GM19035 (cell line): ENCODE measurements at regions not wholly inside any gene's neighbourhood (a gene's known extent, or its start where the extent isn't known, plus 50 kb on each side); places are given as distances from the start of the nearest gene placed in this dataset.
"Not testable (repeated sequence)": the region's sequence is repeated elsewhere in the genome, so short reads cannot be mapped to it uniquely, and the experiment has no call there.

Experiments
- ATAC-seq: cut with Tn5 transposase; IDR thresholded peaks from one replicate; pipeline ENCODE4 v1.9.1; 2021; ENCODE audit not compliant: unreplicated experiment

DNA sequence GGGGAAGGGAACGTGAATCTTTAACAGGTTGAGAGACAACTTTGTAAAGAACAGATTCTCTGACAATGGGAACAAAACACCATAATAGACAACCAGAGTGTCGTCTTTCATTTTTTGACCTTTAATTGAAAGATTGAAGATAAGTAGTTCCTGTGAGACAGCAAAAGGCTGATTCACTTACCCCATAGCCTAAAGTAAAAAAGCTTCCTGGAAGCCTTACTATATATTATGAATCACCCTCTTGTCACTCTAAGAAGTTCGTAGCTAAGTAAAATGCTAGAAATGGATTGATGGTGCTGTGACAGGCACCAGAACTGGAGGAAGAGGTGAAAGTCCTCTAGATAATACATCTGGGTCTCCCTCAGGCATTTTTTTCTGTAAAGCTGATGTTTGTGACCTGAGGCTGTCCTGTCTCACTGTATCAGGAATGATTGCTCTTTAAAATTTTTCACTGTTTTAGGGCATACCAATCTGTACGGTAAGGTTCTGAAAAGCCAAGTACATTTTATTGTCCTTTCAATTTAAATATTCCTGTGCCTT lies 824.6 kb upstream of the SEMA6D start:
- ATAC-seq: no peak

DNA sequence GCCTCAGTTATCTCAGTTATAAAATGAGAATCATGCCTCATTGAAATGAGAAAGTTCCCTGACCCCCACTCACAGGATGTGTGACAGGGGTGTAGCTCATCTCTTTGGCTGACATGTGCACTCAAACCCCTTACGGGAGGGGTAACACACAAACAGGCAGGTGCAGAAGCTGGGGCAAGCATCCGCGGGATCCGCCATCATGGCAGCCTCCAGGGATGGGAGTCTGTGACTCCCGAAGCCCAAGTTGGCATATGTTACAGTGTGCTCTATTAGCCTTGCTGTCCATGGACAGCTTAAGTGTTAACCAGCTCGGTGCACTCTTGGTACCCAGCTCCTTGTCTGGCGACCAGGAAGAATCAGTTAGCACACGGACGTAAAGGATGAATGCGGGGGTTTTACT lies 822.7 kb upstream of the SEMA6D start:
- no peak for ATAC-seq

DNA sequence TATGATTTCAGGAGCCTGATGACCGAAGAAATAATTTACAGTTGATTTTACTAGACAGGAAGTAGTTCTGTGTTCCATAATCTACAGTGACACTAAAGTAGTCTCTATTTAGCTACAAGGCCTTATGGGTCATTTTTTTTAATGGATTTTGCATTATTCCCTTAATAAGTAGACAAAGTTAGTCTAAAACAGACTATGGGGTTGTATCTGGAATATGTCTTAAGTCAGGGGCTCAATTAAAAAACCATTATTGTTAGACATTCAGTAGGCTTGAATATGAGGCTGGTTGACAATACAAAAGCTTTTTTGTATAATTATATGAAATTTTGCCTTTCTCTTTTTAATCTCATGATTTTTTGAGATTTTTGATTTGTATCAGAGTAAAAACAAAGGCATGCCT lies 820.0 kb upstream of the SEMA6D start:
- ATAC-seq: no peak

DNA sequence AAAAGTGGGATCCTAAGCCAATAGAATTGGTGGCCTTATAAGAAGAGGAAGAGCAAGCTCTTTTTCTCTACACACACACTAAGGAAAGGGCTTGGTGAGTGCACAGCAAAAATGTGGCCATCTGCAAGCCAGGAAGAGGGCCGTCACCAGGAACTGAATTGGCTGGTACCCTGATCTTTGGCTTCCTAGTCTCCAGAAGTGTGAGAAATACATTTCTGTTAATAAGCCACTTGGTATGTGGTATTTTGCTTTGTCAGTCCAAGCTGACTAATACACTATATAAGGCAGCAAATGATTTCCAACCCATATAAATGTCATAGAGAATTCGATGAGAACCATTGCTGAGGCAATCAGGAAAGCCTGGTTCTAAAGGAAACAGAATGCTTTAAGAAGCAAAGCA lies 816.3 kb upstream of the SEMA6D start:
- ATAC-seq: no peak

DNA sequence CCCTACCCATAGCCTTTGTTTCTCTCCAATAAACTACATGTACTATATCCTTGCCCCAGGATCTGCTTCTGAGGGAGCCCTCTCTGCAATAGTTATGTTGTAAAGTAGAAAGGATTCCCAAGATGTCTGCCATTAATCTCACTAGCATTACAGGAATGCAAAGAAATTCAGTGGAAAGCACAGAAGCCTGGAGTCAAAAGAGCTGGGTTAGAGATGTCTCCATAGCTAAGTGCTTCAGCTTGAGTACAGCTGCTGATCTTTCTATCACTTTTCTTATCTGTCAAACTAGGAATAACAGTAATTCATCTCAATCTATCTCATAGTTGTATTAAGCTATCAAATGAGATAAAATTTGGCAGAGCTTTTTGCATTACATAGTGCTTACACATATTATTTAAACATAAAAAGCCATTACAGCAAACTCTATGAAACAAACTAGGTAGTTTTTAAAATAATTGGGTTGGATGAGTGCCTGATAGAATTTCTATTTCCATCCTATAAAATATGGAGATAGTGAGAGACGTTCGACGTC lies 799.5 kb upstream of the SEMA6D start:
- ATAC-seq: no peak

DNA sequence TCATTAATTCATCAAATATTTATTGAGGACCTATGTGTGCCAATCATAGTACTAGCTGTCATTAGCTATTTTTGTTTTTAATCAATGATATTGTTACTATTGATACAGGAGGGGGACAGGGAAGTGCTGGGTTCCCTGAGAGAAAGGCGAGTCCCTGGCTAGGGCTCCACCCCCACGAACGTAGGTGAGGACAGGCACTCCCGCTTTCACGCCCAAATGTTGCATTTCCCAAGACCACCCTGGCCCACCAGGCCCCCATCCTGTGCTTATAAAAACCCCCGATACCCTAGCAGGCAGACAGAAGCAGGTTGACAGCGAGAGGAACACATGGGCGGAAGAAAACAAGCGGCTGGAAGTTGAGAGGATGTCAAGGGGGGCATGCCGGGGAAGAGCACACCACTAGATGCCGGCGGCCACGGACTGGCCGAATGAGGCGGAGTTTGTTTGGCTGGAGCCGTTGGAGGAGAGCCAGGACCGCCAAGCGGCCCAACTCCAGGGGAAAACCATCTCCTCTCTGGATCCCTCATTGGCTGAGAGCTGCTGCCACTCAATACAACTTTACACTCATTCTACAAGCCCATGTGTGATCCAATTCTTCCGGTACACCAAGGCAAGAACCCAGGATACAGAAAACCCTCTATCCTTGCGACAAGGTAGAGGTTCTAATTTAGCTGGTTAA lies 798.7 kb upstream of the SEMA6D start:
- ATAC-seq: no peak

DNA sequence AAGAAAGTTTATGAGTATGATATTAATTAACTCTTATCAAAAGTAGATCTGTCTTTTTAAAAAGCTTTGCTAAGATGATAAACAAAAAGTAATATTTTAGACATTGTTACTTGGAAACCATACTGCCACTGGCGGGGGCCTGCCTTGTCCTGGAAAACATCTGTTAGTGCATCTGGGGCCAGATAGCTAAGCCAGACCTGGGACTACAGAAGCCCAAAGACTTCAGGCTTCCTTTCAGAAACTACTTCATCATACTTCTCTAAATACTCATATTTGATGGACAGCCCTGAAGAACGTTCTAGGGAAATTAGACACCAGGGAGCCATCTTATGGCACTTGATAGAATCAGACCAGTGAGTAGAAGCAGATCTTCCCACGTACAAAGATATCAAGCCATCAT lies 795.4 kb upstream of the SEMA6D start:
- ATAC-seq: no peak

DNA sequence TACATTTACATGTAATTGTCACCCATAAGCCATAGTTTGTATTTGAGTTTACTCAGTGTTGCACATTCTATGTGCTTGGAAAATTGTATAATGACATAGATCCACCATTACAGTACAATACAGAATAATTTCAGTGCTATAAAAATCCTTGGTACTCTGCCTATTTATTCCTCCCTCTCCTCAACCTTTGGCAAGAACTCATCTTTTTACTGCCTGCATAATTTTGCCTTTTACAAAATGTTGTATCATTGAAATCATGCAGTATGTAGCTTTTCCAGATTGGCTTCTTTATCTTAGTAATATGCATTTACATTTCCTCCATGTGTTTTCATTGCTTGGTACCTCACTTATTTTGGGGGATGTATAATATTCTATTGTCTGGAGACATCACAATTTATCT lies 786.9 kb upstream of the SEMA6D start:
- ATAC-seq: no peak

DNA sequence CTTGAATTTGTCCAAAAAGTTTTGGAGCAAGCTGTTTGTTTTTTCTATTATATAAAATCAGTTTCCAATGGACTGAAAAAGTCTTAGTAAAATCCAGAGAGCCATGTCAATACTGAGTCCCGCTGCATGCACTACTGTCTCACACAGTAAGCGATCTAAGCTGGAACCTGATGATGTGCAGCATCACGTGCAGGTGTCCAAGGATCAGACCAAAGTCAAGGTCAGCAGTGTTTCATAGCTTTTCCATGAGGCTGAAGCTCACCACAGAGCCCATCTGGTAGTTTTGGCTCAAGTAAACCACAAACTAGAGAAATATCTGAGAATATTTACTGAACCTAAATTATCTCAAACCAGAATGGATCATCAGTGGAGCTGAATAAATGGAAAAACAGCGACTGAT lies 784.0 kb upstream of the SEMA6D start:
- ATAC-seq: no peak

DNA sequence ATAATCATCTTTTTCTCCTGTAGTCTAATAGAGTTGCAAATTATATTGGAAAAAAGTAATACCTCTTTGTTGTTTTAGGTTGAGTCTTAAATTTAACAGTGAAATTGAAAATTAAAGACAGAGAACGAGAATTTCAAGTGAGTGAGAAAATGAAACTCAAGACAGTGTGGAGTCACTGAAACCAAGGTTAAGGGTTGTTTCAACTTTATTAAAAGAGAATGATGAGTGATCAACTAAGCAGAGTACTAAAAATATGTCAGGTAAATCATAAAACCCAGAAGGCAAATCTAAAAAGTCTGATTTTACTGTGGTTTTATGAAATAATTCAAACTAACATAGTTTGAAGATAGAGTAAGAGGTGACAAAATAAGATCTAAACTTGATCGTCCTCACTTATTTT lies 782.5 kb upstream of the SEMA6D start:
- ATAC-seq: no peak

DNA sequence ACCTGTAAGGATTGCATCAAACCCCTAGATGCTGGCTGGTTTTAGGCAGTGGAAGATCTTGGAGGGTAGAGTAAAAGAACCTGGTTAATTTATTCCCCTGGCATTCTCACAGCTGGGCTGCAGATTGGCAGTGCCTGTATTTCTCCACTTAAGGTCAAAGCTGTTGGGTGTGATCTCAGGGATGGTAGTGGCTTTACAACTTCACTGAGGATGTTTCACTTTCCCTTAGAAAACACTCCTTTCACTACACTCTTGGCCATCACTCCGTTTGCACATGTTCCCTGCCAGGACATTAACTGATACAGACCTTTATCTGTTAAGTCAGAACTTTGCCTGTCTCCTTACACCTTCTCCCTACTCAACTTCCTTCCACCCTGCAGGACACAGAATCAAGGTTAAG lies 779.1 kb upstream of the SEMA6D start:
- no peak for ATAC-seq

DNA sequence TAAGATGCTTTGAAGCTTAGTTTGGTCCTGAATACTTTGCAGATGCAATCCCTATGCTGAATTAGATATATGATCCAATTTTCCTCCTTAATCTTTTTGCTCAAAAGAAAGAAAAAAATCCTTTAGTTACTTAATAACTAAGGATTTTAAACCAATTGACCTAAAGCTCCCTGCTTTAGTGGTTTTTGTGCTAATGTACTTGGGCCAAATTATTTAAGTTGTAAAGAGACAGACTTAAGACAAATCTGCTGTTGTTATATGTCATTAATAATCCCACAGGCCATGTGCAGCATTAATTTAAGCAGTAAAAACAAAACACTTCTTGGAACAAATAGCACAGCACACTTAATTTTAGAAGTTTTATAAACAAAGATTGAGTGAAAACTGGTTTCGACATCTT lies 776.1 kb upstream of the SEMA6D start:
- no peak for ATAC-seq

DNA sequence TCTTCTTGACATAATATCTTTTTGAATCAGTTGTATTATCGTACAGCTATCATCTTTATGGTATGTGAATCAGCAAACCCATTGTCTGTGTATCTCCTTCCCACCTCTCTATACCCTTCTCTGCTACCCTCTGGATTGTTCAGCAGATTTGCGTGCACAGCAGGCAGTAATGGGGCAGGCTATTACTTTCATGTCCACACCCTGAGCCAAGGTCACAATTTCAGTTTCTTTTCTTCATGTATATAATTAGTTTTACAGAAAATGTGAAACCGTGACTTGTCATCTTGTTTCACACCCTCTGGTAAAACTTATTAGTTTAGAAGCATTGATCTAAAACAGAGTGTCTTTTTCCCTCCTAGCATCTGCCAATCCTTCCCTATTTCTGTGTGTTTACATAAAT lies 770.4 kb upstream of the SEMA6D start:
- no peak for ATAC-seq

DNA sequence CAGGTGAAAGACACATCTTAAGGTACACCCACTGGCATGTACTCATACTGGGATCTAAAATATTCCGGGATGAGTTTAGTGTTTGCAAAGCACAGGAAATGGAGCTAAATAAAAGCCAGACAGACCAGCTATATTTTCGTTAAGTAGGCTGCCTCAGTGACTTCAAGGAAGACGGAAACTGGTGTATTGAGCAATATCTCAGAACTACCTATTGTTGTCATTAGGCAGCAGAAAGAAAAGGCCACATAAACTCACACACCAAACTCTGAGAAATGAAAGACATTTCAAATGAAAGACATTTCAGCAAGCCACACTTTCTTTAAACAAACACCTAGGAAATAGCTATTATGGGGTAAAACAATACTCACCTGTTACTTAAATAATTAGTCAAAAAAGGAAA lies 761.7 kb upstream of the SEMA6D start:
- no peak for ATAC-seq

DNA sequence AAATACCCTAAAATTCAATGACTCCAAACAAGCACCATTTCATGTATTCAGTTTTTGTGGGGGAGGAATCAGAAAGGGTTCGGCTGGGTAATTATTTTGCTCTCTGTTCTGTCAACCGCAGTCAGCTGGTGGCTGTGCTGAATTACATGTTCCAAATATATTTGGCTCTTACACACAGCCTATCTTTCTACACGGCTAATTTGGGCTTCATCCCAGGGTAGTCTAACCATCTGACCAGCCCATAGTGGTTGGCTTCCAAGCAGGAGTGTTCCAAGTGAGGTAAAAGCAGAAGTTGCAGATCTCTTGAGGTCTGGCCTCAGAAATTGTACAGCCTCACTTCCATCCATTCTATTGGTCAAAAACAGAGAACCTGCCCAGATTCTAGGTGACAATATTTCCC lies 760.8 kb upstream of the SEMA6D start:
- no peak for ATAC-seq

DNA sequence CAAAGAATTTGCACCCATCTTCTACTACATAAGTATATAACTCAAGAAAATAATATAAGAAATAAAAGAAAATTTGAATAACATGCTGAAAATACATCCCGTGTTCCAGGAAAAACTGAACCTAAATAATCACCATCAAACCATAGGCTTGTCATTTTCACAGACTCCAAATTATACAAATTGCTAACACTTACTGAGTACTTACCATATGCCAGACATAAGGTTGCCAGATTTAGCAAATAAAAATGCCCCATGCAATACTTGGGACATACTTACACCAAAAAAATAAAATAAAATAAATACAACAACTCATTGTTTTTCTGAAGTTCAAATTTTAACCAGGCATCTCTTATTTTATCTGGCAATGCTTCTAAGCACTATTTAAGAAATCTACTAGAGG lies 760.4 kb upstream of the SEMA6D start:
- no peak for ATAC-seq

DNA sequence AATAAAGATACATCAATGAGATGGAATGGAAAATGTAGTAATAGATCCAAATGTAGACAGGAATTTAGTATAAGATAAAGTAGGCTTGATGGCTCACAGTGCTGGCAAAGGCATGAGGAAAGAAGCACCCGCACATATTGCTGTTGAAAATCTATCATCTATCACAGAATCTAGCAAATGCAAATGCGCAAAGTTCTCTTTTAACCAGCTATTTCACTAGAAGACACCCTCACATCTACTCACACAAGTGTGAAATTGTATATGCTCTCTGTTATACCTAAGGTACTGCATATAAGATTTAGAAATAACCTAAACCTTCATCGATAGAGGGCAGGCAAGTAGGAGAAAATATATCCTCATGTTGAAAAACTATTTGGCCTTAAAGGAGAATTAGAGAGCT lies 756.7 kb upstream of the SEMA6D start:
- ATAC-seq: no peak

DNA sequence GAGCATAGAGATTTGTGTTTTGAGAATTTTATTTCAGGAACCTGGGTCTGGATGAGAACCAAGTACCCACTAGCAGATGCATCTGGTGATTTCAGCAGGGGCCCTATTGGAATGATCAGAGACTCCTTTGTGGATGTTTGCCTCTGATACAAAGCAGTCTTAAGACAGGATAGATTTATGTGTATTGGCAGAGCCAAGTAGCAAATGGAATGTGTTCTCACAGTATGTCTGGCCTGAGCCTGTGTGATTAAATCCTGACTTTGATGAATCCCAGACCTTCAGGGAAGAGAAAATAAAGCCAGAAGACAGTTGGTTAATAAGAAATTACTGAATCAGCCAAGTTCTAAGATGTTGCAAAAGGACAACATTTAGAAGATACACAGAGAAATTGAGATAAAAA lies 755.5 kb upstream of the SEMA6D start:
- ATAC-seq: no peak

DNA sequence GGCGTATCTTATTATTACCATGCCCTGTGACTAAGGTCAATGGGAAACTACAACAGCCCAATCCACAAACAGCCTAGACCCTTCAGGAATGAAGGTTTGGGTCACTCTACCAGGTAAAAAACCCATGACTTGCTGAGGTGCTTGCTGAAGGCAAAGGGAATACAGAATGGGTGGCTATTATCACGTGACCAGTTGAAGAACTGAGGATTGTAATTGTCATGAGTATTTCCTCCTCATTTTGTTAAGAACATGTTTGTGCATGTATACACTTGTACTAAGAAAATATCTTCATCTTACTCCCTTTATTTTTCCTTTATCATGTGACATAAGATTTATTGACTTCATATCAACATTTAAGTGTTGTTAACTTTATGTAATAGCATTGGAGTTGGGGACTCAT lies 729.2 kb upstream of the SEMA6D start:
- ATAC-seq: not testable (repeated sequence)

DNA sequence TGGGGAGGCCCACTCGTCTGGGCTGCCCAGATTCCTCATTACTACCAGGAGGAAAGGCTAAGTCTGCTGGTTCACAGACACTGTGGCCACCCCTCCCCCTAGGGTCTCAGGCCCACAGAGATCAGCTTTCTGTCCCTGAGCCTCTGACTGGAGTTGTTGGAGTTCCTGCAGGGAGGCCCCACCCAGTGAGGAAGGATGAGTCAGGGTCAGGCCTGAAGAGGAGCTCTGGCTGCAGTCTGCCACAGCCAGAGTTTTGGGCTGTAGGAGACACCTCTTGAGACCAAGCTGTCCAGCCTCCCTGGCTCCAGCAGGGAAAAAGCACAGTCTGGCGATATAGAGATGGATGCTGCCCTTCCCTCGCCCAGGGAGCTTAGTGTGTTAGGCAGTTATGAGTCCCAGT lies 720.9 kb upstream of the SEMA6D start:
- no peak for ATAC-seq

DNA sequence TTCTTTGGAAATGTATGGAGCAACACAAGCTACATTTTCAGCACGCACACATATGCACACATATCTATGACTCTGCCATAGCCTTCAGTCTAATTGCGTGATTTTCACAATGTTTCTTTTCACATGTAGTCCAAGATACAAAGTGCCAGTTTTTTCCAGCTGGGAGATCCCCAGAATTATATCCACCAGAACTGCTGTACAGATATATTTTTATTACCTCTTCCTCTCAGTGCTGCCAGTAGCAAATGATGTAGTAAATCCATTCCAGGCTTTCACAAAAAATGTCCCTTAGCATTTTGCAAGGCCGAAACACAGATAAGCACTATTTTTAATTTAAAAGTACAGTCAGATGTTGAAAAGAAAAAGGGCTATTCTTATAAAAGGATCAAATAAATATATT lies 719.8 kb upstream of the SEMA6D start:
- ATAC-seq: no peak

DNA sequence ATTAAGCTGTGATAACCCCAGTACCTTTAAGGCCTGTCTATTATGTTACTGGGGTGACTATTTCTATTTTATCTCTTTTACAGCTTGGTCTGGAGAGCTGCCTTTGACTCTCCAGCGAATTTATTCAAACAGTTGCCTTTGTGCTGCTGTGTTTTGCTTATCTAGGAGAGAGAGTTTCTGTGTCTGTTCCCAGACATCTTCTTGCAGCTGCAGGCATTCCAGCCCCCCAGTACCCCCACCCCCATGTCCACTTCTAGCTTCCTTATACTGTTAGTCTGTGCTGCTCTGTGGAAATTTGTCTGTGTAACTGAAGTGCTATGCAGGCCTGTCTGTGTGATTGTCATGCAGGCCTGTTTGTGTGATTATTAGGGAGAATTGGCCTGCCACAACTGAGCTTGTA lies 713.7 kb upstream of the SEMA6D start:
- no peak for ATAC-seq

DNA sequence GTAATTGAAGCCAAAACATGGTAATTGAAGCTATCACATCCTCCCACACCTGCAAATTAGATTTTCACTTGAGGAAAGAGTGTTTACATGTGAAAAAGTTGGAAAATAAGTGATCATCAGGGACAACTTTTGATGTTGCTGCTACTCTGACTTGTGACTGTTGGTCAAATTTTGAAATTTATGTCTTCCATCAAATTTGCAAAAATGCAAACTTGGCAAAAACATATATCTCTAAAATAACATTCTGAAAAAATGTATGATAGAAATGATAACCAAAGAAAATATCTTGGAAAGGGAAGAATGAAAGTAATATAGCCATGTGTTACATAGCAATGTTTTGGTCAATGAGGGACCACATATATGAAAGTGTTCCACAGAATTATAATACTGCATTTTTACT lies 703.9 kb upstream of the SEMA6D start:
- no peak for ATAC-seq
